ENCODE measurements at regions not wholly inside any gene's neighbourhood (a gene's known extent, or its start where the extent isn't known, plus 50 kb on each side); places are given as distances from the start of the nearest gene placed in this dataset.

- ChIA-PET POLR2A (no interaction called here), CTCF (no interaction called here)
- no peak for DNase-seq
- no peak for ATAC-seq
- Mint-ChIP-seq H3K27me3 (no peaks in the 10 kb centered on the region), H3K4me3 (no peak overlapping the region), H3K4me1 (ENCODE audit: low read depth) (no peaks in the 10 kb centered on the region), H3K9me3 (no peaks in the 10 kb centered on the region), H3K36me3 (ENCODE audit: low read depth) (no peaks in the 10 kb centered on the region), H3K27ac (no peak overlapping the region)
- intact Hi-C loops (cut with micrococcal nuclease): no loop called here
- no peak for TF ChIP-seq CTCF (IDR thresholded peaks at IDR 0.05)
These were observed 315.5 kb downstream of the GPATCH2 start for GRCh38 chr1:217315346-217315745.

GRCh38 chr1:217313096-217313495, 317.8 kb downstream of the GPATCH2 start:
- Mint-ChIP-seq H3K27me3 (no peaks in the 10 kb centered on the region), H3K4me1 (ENCODE audit: low read depth) (no peaks in the 10 kb centered on the region), H3K9me3 (no peaks in the 10 kb centered on the region), H3K27ac (no peak overlapping the region), H3K4me3 (no peak overlapping the region), H3K36me3 (ENCODE audit: low read depth) (no peaks in the 10 kb centered on the region)
- ATAC-seq (no peak), DNase-seq (no peak)
- TF ChIP-seq CTCF (IDR thresholded peaks at IDR 0.05): no peak
- POLR2A ChIA-PET: no interaction called here
- CTCF ChIA-PET: no interaction called here
- intact Hi-C loops (cut with micrococcal nuclease): no loop called here

- ATAC-seq (no peak), DNase-seq (no peak)
- no peak overlapping the region for H3K4me3 Mint-ChIP-seq
- no peaks in the 10 kb centered on the region for H3K9me3 Mint-ChIP-seq
- POLR2A ChIA-PET: no interaction called here
- no peaks in the 10 kb centered on the region for H3K4me1 Mint-ChIP-seq (ENCODE audit: low read depth)
- H3K36me3 Mint-ChIP-seq (ENCODE audit: low read depth): no peaks in the 10 kb centered on the region
- no peaks in the 10 kb centered on the region for H3K27me3 Mint-ChIP-seq
- TF ChIP-seq CTCF (IDR thresholded peaks at IDR 0.05): no peak
- intact Hi-C loops (cut with micrococcal nuclease): no loop called here
- CTCF ChIA-PET: no interaction called here
- no peak overlapping the region for H3K27ac Mint-ChIP-seq
These were observed 319.1 kb downstream of the GPATCH2 start for GRCh38 chr1:217311766-217312165.

- H3K9me3 Mint-ChIP-seq: no peaks in the 10 kb centered on the region
- no peak for TF ChIP-seq CTCF (IDR thresholded peaks at IDR 0.05)
- H3K4me1 Mint-ChIP-seq (ENCODE audit: low read depth): no peaks in the 10 kb centered on the region
- ChIA-PET POLR2A (no interaction called here), CTCF (no interaction called here)
- H3K36me3 Mint-ChIP-seq (ENCODE audit: low read depth): no peaks in the 10 kb centered on the region
- H3K4me3 Mint-ChIP-seq: no peak overlapping the region
- no peaks in the 10 kb centered on the region for H3K27me3 Mint-ChIP-seq
- intact Hi-C loops (cut with micrococcal nuclease): no loop called here
- no peak overlapping the region for H3K27ac Mint-ChIP-seq
- ATAC-seq (no peak), DNase-seq (no peak)
These were observed 319.6 kb downstream of the GPATCH2 start for GRCh38 chr1:217311269-217311668.

GRCh38 chr1:217281332-217281731, 349.6 kb downstream of the GPATCH2 start:
- DNase-seq (no peak), ATAC-seq (no peak)
- intact Hi-C loops (cut with micrococcal nuclease): no loop called here
- no peak for TF ChIP-seq CTCF (IDR thresholded peaks at IDR 0.05)
- Mint-ChIP-seq H3K4me3 (no peak overlapping the region), H3K27me3 (no peaks in the 10 kb centered on the region), H3K27ac (no peak overlapping the region), H3K4me1 (ENCODE audit: low read depth) (no peaks in the 10 kb centered on the region), H3K9me3 (no peaks in the 10 kb centered on the region), H3K36me3 (ENCODE audit: low read depth) (no peaks in the 10 kb centered on the region)
- POLR2A ChIA-PET: no interaction called here
- CTCF ChIA-PET: no interaction called here
